Hepatic stellate cell (primary cell): ENCODE measurements at regions not wholly inside any gene's neighbourhood (a gene's known extent, or its start where the extent isn't known, plus 50 kb on each side); places are given as distances from the start of the nearest gene placed in this dataset.
A peak's percentile ranks its signal among the peaks of the same experiment; 100 is the strongest.

ENCODE experiments used
- DNase-seq: peaks from one replicate; pipeline ENCODE4 v3.0.0; 2011; ENCODE audit warnings: low spot score

GRCh38 chr14:38762845-38763244, 340.2 kb downstream of the SEC23A start:
- DNase-seq = no peak

GRCh38 chr14:38762426-38762825, 340.6 kb downstream of the SEC23A start:
- DNase-seq = no peak

GRCh38 chr14:38761033-38761432, 342.0 kb downstream of the SEC23A start:
- DNase-seq = no peak

GRCh38 chr14:38758661-38759060, 344.4 kb downstream of the SEC23A start:
- DNase-seq = no peak

- no peak for DNase-seq
Observed at GRCh38 chr14:38755036-38755435, 348.0 kb downstream of the SEC23A start.

GRCh38 chr14:38752750-38753149, 350.3 kb downstream of the SEC23A start:
- no peak for DNase-seq

- no peak for DNase-seq
Observed at GRCh38 chr14:38752341-38752740, 350.7 kb downstream of the SEC23A start.

GRCh38 chr14:38751459-38751858, 351.6 kb downstream of the SEC23A start:
- DNase-seq = no peak

GRCh38 chr14:38749936-38750335, 353.1 kb downstream of the SEC23A start:
- DNase-seq = no peak

GRCh38 chr14:38745861-38746260, 357.2 kb downstream of the SEC23A start:
- no peak for DNase-seq

- no peak for DNase-seq
Observed at GRCh38 chr14:38743966-38744584, 359.0 kb downstream of the SEC23A start.

GRCh38 chr14:38737686-38738407, 365.2 kb downstream of the SEC23A start:
- DNase-seq = no peak

- no peak for DNase-seq
Observed at GRCh38 chr14:38735005-38735404, 368.0 kb downstream of the SEC23A start.

- DNase-seq = no peak
Observed at GRCh38 chr14:38731962-38732361, 371.1 kb downstream of the SEC23A start.

- DNase-seq = no peak
Observed at GRCh38 chr14:38730420-38730819, 372.6 kb downstream of the SEC23A start.

- no peak for DNase-seq
Observed at GRCh38 chr14:38727731-38728130, 375.3 kb downstream of the SEC23A start.

GRCh38 chr14:38724621-38725020, 378.4 kb downstream of the SEC23A start:
- DNase-seq = no peak

- DNase-seq = no peak
Observed at GRCh38 chr14:38723959-38724358, 379.1 kb downstream of the SEC23A start.

- DNase-seq = no peak
Observed at GRCh38 chr14:38723277-38723676, 379.8 kb downstream of the SEC23A start.

GRCh38 chr14:38721822-38722431, 381.1 kb downstream of the SEC23A start:
- peak; percentile 21 for DNase-seq

- DNase-seq = no peak
Observed at GRCh38 chr14:38718519-38718918, 384.5 kb downstream of the SEC23A start.

GRCh38 chr14:38716926-38717325, 386.1 kb downstream of the SEC23A start:
- no peak for DNase-seq

GRCh38 chr14:38710881-38711280, 392.2 kb downstream of the SEC23A start:
- DNase-seq = no peak
